ENCODE measurements at regions not wholly inside any gene's neighbourhood (a gene's known extent, or its start where the extent isn't known, plus 50 kb on each side); places are given as distances from the start of the nearest gene placed in this dataset.

DNA sequence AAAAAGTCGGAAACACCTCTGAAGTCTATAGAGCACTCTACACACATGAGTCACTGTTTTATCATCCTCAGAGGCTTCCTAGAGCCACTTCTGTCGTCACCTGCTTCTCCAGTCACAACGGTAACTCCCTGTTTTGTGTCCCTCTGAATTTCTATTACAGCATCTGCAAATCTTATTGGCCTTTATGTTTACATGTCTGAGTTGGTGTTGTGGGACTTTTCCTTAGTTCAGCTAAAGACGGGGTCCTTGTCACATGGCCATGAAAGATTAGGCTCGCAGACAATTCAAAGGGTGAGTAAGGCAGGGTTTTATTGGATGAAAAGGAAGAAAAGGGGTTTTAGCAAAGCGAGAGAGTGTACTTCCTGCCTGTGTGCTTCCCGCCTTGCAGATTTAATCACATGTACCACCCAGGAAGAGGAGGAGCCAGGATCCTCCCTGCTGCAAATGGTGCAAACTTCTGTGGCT lies 185.6 kb downstream of the LPIN1 start:
- H3K9me3 ChIP-seq (ENCODE audit: control insufficient read depth, insufficient read depth, low read depth, low read length) = no peaks in the 10 kb centered on the region
- in situ Hi-C loops (cut with HindIII; ENCODE audit: low pct_unique_long_range_greater_than_20kb, low sequenced_read_pairs) = no loop called here
- CTCF ChIA-PET = no interaction called here
- no peak overlapping the region for H3K27ac ChIP-seq (ENCODE audit: low read length)
- DNase-seq (ENCODE audit: low read depth, low spot score) (no peak), ATAC-seq (no peak)
- POLR2A ChIA-PET = no interaction called here
- no peaks in the 10 kb centered on the region for H3K4me1 ChIP-seq (ENCODE audit: control insufficient read depth, insufficient read depth, low read length)
- H3K27me3 ChIP-seq (ENCODE audit: control insufficient read depth, insufficient read depth, low read length) = no peaks in the 10 kb centered on the region
- H3K36me3 ChIP-seq (ENCODE audit: control insufficient read depth, insufficient read depth, low read length) = no peaks in the 10 kb centered on the region
- BruUV-seq (replicated peaks) = no TSS peak
- TF ChIP-seq, protein P1, sequence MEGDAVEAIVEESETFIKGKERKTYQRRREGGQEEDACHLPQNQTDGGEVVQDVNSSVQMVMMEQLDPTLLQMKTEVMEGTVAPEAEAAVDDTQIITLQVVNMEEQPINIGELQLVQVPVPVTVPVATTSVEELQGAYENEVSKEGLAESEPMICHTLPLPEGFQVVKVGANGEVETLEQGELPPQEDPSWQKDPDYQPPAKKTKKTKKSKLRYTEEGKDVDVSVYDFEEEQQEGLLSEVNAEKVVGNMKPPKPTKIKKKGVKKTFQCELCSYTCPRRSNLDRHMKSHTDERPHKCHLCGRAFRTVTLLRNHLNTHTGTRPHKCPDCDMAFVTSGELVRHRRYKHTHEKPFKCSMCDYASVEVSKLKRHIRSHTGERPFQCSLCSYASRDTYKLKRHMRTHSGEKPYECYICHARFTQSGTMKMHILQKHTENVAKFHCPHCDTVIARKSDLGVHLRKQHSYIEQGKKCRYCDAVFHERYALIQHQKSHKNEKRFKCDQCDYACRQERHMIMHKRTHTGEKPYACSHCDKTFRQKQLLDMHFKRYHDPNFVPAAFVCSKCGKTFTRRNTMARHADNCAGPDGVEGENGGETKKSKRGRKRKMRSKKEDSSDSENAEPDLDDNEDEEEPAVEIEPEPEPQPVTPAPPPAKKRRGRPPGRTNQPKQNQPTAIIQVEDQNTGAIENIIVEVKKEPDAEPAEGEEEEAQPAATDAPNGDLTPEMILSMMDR (IDR thresholded peaks at IDR 0.05) = no peak
- TF ChIP-seq POLR2AphosphoS5 (IDR thresholded peaks at IDR 0.05; ENCODE audit: low read depth, low read length) (no peak), SIN3A (IDR thresholded peaks at IDR 0.05; ENCODE audit: borderline replicate concordance, insufficient read depth, low read depth, low read length) (no peak), TCF7L2 (IDR thresholded peaks at IDR 0.05; ENCODE audit: low read depth, low read length) (no peak)
- TF ChIP-seq, protein P2, sequence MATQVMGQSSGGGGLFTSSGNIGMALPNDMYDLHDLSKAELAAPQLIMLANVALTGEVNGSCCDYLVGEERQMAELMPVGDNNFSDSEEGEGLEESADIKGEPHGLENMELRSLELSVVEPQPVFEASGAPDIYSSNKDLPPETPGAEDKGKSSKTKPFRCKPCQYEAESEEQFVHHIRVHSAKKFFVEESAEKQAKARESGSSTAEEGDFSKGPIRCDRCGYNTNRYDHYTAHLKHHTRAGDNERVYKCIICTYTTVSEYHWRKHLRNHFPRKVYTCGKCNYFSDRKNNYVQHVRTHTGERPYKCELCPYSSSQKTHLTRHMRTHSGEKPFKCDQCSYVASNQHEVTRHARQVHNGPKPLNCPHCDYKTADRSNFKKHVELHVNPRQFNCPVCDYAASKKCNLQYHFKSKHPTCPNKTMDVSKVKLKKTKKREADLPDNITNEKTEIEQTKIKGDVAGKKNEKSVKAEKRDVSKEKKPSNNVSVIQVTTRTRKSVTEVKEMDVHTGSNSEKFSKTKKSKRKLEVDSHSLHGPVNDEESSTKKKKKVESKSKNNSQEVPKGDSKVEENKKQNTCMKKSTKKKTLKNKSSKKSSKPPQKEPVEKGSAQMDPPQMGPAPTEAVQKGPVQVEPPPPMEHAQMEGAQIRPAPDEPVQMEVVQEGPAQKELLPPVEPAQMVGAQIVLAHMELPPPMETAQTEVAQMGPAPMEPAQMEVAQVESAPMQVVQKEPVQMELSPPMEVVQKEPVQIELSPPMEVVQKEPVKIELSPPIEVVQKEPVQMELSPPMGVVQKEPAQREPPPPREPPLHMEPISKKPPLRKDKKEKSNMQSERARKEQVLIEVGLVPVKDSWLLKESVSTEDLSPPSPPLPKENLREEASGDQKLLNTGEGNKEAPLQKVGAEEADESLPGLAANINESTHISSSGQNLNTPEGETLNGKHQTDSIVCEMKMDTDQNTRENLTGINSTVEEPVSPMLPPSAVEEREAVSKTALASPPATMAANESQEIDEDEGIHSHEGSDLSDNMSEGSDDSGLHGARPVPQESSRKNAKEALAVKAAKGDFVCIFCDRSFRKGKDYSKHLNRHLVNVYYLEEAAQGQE (IDR thresholded peaks at IDR 0.05; ENCODE audit: insufficient read depth in 1 of 2, low read depth in 2 of 2, low read length in 1 of 2) = no peak
- no peak overlapping the region for H3K4me3 ChIP-seq (ENCODE audit: low read depth in 2 of 2, low read length in 2 of 2)
- intact Hi-C loops (cut with micrococcal nuclease; ENCODE audit: unreplicated experiment) = no loop called here

DNA sequence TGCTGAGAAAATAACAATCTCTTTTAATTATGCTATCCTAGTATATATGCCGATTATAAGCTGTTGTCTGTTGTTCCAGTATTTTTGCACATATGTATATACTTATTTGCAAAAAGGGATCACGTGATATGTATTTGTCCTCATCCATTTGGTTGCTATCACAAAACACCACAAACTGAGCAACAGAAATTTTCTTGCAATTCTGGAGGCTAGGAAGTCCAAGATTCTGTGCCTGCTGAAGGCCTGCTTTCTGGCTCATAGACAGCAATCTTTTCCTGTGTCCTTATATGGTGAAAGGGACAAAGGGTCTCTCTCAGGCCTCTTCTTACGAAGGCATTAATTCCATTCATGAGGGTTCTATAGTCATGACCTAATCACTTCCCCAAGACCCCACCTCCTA lies 186.5 kb downstream of the LPIN1 start:
- no peak for ATAC-seq
- Histone ChIP-seq H3K4me1 (ENCODE audit: control insufficient read depth, insufficient read depth, low read length) (no peaks in the 10 kb centered on the region), H3K27me3 (ENCODE audit: control insufficient read depth, insufficient read depth, low read length) (no peaks in the 10 kb centered on the region), H3K27ac (ENCODE audit: low read length) (no peak overlapping the region), H3K4me3 (ENCODE audit: low read depth in 2 of 2, low read length in 2 of 2) (no peak overlapping the region), H3K9me3 (ENCODE audit: control insufficient read depth, insufficient read depth, low read depth, low read length) (no peaks in the 10 kb centered on the region), H3K36me3 (ENCODE audit: control insufficient read depth, insufficient read depth, low read length) (no peaks in the 10 kb centered on the region)
- no peak for TF ChIP-seq TCF7L2 (IDR thresholded peaks at IDR 0.05; ENCODE audit: low read depth, low read length)
- no peak for TF ChIP-seq SIN3A (IDR thresholded peaks at IDR 0.05; ENCODE audit: borderline replicate concordance, insufficient read depth, low read depth, low read length)
- TF ChIP-seq, protein P2 (IDR thresholded peaks at IDR 0.05; ENCODE audit: insufficient read depth in 1 of 2, low read depth in 2 of 2, low read length in 1 of 2) = no peak
- no peak for TF ChIP-seq POLR2AphosphoS5 (IDR thresholded peaks at IDR 0.05; ENCODE audit: low read depth, low read length)
- TF ChIP-seq, protein P1 (IDR thresholded peaks at IDR 0.05) = no peak
- in situ Hi-C loops (cut with HindIII; ENCODE audit: low pct_unique_long_range_greater_than_20kb, low sequenced_read_pairs) (no loop called here), intact Hi-C loops (cut with micrococcal nuclease; ENCODE audit: unreplicated experiment) (no loop called here)
- no peak for DNase-seq (ENCODE audit: low read depth, low spot score)
- ChIA-PET POLR2A (no interaction called here), CTCF (no interaction called here)
- BruUV-seq (replicated peaks) = no TSS peak

Measured in Panc1 (cell line).